ENCODE measurements at regions not wholly inside any gene's neighbourhood (a gene's known extent, or its start where the extent isn't known, plus 50 kb on each side); places are given as distances from the start of the nearest gene placed in this dataset.

DNA sequence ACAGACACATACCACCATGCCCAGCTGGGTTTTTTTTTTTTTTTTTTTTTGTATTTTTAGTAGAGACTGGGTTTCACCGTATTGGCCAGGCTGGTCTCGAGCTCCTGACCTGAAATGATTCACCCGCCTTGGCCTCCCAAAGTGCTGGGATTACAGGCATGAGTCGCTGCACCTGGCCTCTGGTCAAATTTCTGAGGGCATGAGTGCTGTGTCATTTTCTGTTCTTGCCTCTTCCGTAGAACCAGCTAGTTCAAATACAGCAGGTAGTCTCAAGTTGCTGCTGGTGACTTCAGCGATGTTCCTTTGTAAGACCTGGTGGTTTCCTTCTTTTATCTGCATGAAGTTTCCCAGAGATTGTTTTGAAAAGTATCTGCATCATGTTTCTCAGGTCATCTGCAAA lies 134.8 kb upstream of the SHH start:
- no peak for TF ChIP-seq EZH2phosphoT487 (IDR thresholded peaks at IDR 0.05; ENCODE audit: borderline replicate concordance, low read length)
- no peak for TF ChIP-seq CTCF (IDR thresholded peaks at IDR 0.05; ENCODE audit: low read depth, low read length, poor library complexity, severe bottlenecking)

Measured in DOHH2 (cell line).